ENCODE measurements at regions not wholly inside any gene's neighbourhood (a gene's known extent, or its start where the extent isn't known, plus 50 kb on each side); places are given as distances from the start of the nearest gene placed in this dataset.
"Not testable (repeated sequence)": the region's sequence is repeated elsewhere in the genome, so short reads cannot be mapped to it uniquely, and the experiment has no call there.

- H3K27ac Mint-ChIP-seq, result no peak overlapping the region
- H3K9me3 Mint-ChIP-seq, result no peaks in the 10 kb centered on the region
- peak; percentile 37 for DNase-seq
- peaks cover 18% of the 10 kb centered on the region for H3K4me1 Mint-ChIP-seq
- no peak overlapping the region for H3K4me3 Mint-ChIP-seq
- H3K27me3 Mint-ChIP-seq, result no peaks in the 10 kb centered on the region
- intact Hi-C loops (cut with micrococcal nuclease), result no loop called here
- H3K36me3 Mint-ChIP-seq (ENCODE audit: low read depth), result peaks cover 46% of the 10 kb centered on the region
These were observed 82.7 kb upstream of the CD302 start for GRCh38 chr2:159880729-159881128.

GRCh38 chr2:159879051-159879604 is 81.1 kb upstream of the CD302 start:
- no peaks in the 10 kb centered on the region for H3K27me3 Mint-ChIP-seq
- intact Hi-C loops (cut with micrococcal nuclease), result loop anchor here (1.0 to 5.0 kb wide), 7 partner anchors 11 to 163 kb away; no protein-coding TSS in a partner anchor
- H3K4me1 Mint-ChIP-seq, result peaks cover 20% of the 10 kb centered on the region

GRCh38 chr2:159875083-159875482 is 77.1 kb upstream of the CD302 start:
- intact Hi-C loops (cut with micrococcal nuclease), result loop anchor here (5.0 kb wide), 2 partner anchors 47 to 87 kb away; no protein-coding TSS in a partner anchor
- H3K4me3 Mint-ChIP-seq, result no peak overlapping the region
- peaks cover 19% of the 10 kb centered on the region for H3K4me1 Mint-ChIP-seq
- peaks cover 43% of the 10 kb centered on the region for H3K36me3 Mint-ChIP-seq (ENCODE audit: low read depth)
- H3K27ac Mint-ChIP-seq, result peak overlapping the region; percentile 76
- H3K9me3 Mint-ChIP-seq, result no peaks in the 10 kb centered on the region
- H3K27me3 Mint-ChIP-seq, result no peaks in the 10 kb centered on the region
- peak; percentile 64 for DNase-seq

More at GRCh38 chr2:159879051-159879604, 81.1 kb upstream of the CD302 start:
- H3K27ac Mint-ChIP-seq, result peak overlapping the region; percentile 85
- no peaks in the 10 kb centered on the region for H3K9me3 Mint-ChIP-seq
- DNase-seq, result no peak
- no peak overlapping the region for H3K4me3 Mint-ChIP-seq
- peaks cover 49% of the 10 kb centered on the region for H3K36me3 Mint-ChIP-seq (ENCODE audit: low read depth)

- Mint-ChIP-seq H3K4me1 (peaks cover 6% of the 10 kb centered on the region), H3K9me3 (no peaks in the 10 kb centered on the region), H3K27me3 (no peaks in the 10 kb centered on the region), H3K36me3 (ENCODE audit: low read depth) (peaks cover 49% of the 10 kb centered on the region), H3K4me3 (no peak overlapping the region), H3K27ac (peak overlapping the region; percentile 21)
- intact Hi-C loops (cut with micrococcal nuclease), result no loop called here
- DNase-seq, result peak; percentile 57
These were observed 75.2 kb upstream of the CD302 start for GRCh38 chr2:159873258-159873657.

- no peak overlapping the region for H3K4me3 Mint-ChIP-seq
- H3K9me3 Mint-ChIP-seq, result no peaks in the 10 kb centered on the region
- H3K4me1 Mint-ChIP-seq, result peaks cover 4% of the 10 kb centered on the region
- no peaks in the 10 kb centered on the region for H3K27me3 Mint-ChIP-seq
- intact Hi-C loops (cut with micrococcal nuclease), result no loop called here
- H3K36me3 Mint-ChIP-seq (ENCODE audit: low read depth), result peaks cover 44% of the 10 kb centered on the region
- no peak overlapping the region for H3K27ac Mint-ChIP-seq
- no peak for DNase-seq
These were observed 74.3 kb upstream of the CD302 start for GRCh38 chr2:159872353-159872752.

- H3K9me3 Mint-ChIP-seq; H3K4me1 Mint-ChIP-seq; H3K27me3 Mint-ChIP-seq; intact Hi-C loops (cut with micrococcal nuclease); H3K4me3 Mint-ChIP-seq; DNase-seq; H3K27ac Mint-ChIP-seq: not testable (repeated sequence)
- peaks cover 34% of the 10 kb centered on the region for H3K36me3 Mint-ChIP-seq (ENCODE audit: low read depth)
These were observed 70.7 kb upstream of the CD302 start for GRCh38 chr2:159868598-159869159.

- H3K4me1 Mint-ChIP-seq, result no peaks in the 10 kb centered on the region
- intact Hi-C loops (cut with micrococcal nuclease), result no loop called here
- DNase-seq, result no peak
- H3K36me3 Mint-ChIP-seq (ENCODE audit: low read depth), result peaks cover 41% of the 10 kb centered on the region
- H3K27me3 Mint-ChIP-seq, result no peaks in the 10 kb centered on the region
- no peak overlapping the region for H3K27ac Mint-ChIP-seq
- H3K4me3 Mint-ChIP-seq, result no peak overlapping the region
- H3K9me3 Mint-ChIP-seq, result peaks cover 8% of the 10 kb centered on the region
These were observed 69.8 kb upstream of the CD302 start for GRCh38 chr2:159867567-159868361.

GRCh38 chr2:159863526-159864160 is 65.6 kb upstream of the CD302 start:
- H3K9me3 Mint-ChIP-seq, result peaks cover 13% of the 10 kb centered on the region
- intact Hi-C loops (cut with micrococcal nuclease), result no loop called here
- peaks cover 42% of the 10 kb centered on the region for H3K36me3 Mint-ChIP-seq (ENCODE audit: low read depth)

GRCh38 chr2:159860581-159861310 is 62.7 kb upstream of the CD302 start:
- no peak for DNase-seq
- Mint-ChIP-seq H3K4me3 (no peak overlapping the region), H3K27me3 (no peaks in the 10 kb centered on the region), H3K27ac (no peak overlapping the region), H3K9me3 (peaks cover 13% of the 10 kb centered on the region), H3K36me3 (ENCODE audit: low read depth) (peaks cover 43% of the 10 kb centered on the region), H3K4me1 (peaks cover 2% of the 10 kb centered on the region)
- intact Hi-C loops (cut with micrococcal nuclease), result no loop called here

More at GRCh38 chr2:159863526-159864160, 65.6 kb upstream of the CD302 start:
- Mint-ChIP-seq H3K4me1 (peaks cover 2% of the 10 kb centered on the region), H3K4me3 (no peak overlapping the region), H3K27ac (no peak overlapping the region), H3K27me3 (no peaks in the 10 kb centered on the region)
- DNase-seq, result no peak

- Mint-ChIP-seq H3K36me3 (ENCODE audit: low read depth) (peaks cover 47% of the 10 kb centered on the region), H3K9me3 (peaks cover 10% of the 10 kb centered on the region), H3K4me1 (peaks cover 2% of the 10 kb centered on the region), H3K27me3 (no peaks in the 10 kb centered on the region), H3K27ac (no peak overlapping the region), H3K4me3 (no peak overlapping the region)
- intact Hi-C loops (cut with micrococcal nuclease), result no loop called here
- no peak for DNase-seq
These were observed 61.6 kb upstream of the CD302 start for GRCh38 chr2:159859583-159859982.

GRCh38 chr2:159856760-159857159 is 58.8 kb upstream of the CD302 start:
- Mint-ChIP-seq H3K9me3 (peaks cover 5% of the 10 kb centered on the region), H3K27ac (no peak overlapping the region), H3K4me3 (no peak overlapping the region), H3K27me3 (no peaks in the 10 kb centered on the region), H3K36me3 (ENCODE audit: low read depth) (peaks cover 40% of the 10 kb centered on the region), H3K4me1 (peaks cover 2% of the 10 kb centered on the region)
- no peak for DNase-seq
- intact Hi-C loops (cut with micrococcal nuclease), result no loop called here

- Mint-ChIP-seq H3K27me3 (no peaks in the 10 kb centered on the region), H3K27ac (no peak overlapping the region), H3K9me3 (peaks cover 1% of the 10 kb centered on the region), H3K4me1 (peaks cover 2% of the 10 kb centered on the region), H3K36me3 (ENCODE audit: low read depth) (peaks cover 41% of the 10 kb centered on the region), H3K4me3 (no peak overlapping the region)
- no peak for DNase-seq
- intact Hi-C loops (cut with micrococcal nuclease), result no loop called here
These were observed 57.6 kb upstream of the CD302 start for GRCh38 chr2:159855557-159856061.

GRCh38 chr2:159855143-159855542 is 57.1 kb upstream of the CD302 start:
- no peak overlapping the region for H3K27ac Mint-ChIP-seq
- H3K36me3 Mint-ChIP-seq (ENCODE audit: low read depth), result peaks cover 36% of the 10 kb centered on the region
- H3K27me3 Mint-ChIP-seq, result no peaks in the 10 kb centered on the region
- DNase-seq, result no peak
- intact Hi-C loops (cut with micrococcal nuclease), result no loop called here
- H3K9me3 Mint-ChIP-seq, result no peaks in the 10 kb centered on the region
- no peak overlapping the region for H3K4me3 Mint-ChIP-seq
- peaks cover 2% of the 10 kb centered on the region for H3K4me1 Mint-ChIP-seq

All from activated CD4-positive, alpha-beta T cell treated with anti-CD3 and anti-CD28 coated beads, Interleukin-2, amount 10 ng/mL, durations not matched to agents 24 days and 14 days (primary cell).